Tibial artery (tissue), 4 donors: ENCODE measurements at regions not wholly inside any gene's neighbourhood (a gene's known extent, or its start where the extent isn't known, plus 50 kb on each side); places are given as distances from the start of the nearest gene placed in this dataset.

ENCODE experiments used
- DNase-seq, 2 donors: peaks; one replicate each; pipeline ENCODE4 v3.0.0-alpha.2; 2019
- H3K27ac ChIP-seq, 2 donors: fragments of 200-600 bp; sonication (generic) in 1 of 2; 1 replicate in 1 of 2; 2 replicates in 1 of 2; pipeline ENCODE4 v1.5.1; 2018 to 2019; ENCODE audit warnings: mild to moderate bottlenecking in 1 of 2
- H3K27me3 ChIP-seq, 2 donors: fragments of 200-600 bp; sonication (generic) in 1 of 2; one replicate each; pipeline versions ENCODE4 v1.5.1 to v1.6.0; 2016 to 2019
- H3K36me3 ChIP-seq, 3 donors: fragments of 200-600 bp; sonication (generic) in 2 of 3; one replicate each; pipeline ENCODE4 v1.5.1; 2016 to 2019; ENCODE audit warnings: mild to moderate bottlenecking in 2 of 3
- H3K4me1 ChIP-seq, 4 donors: fragments of 200-600 bp; sonication (generic) in 2 of 4; 1 replicate in 3 of 4; 2 replicates in 1 of 4; pipeline ENCODE4 v1.5.1; 2016 to 2019
- H3K4me3 ChIP-seq, 2 donors: fragments of 200-600 bp; sonication (generic) in 1 of 2; 1 replicate in 1 of 2; 2 replicates in 1 of 2; pipeline ENCODE4 v1.5.1; 2018 to 2019; ENCODE audit warnings: mild to moderate bottlenecking in 2 of 2
- H3K9me3 ChIP-seq, 3 donors: fragments of 200-600 bp; sonication (generic) in 1 of 3; one replicate each; pipeline ENCODE4 v1.5.1; 2016 to 2019
- CTCF ChIP-seq, 2 experiments: fragments of 200-600 bp in 1 of 2; fragments of 450-650 bp in 1 of 2; IDR thresholded peaks; one replicate each; pipeline ENCODE4 v1.5.1; 2017 to 2019; ENCODE audit warnings: antibody characterized with exemption in 2 of 2, mild to moderate bottlenecking in 1 of 2, moderate library complexity in 1 of 2
- intact Hi-C: fragments of 100-400 bp; cut with DNase I; formaldehyde crosslinking; loops from one replicate; pipeline ENCODE4 v1.15.0; 2023; ENCODE audit warnings: low total_unique reads

GRCh38 chr22:49628391-49629260 lies 199.0 kb downstream of the BRD1 start:
- Histone ChIP-seq H3K4me1 (peaks cover 0 to 10% (median 7%) of the 10 kb centered on the region in 4 donors), H3K27ac (no peak overlapping the region), H3K4me3 (no peak overlapping the region), H3K27me3 (peaks cover 0 to 49% of the 10 kb centered on the region in 2 donors), H3K9me3 (no peaks in the 10 kb centered on the region), H3K36me3 (no peaks in the 10 kb centered on the region)
- no peak for TF ChIP-seq CTCF (IDR thresholded peaks at IDR 0.05)
- intact Hi-C loops: no loop called here
- DNase-seq: peak in 1 of 2 donors; percentile 55

GRCh38 chr22:49627217-49628181 lies 200.2 kb downstream of the BRD1 start:
- Histone ChIP-seq H3K27me3 (peaks cover 0 to 49% of the 10 kb centered on the region in 2 donors), H3K36me3 (no peaks in the 10 kb centered on the region), H3K9me3 (no peaks in the 10 kb centered on the region), H3K4me1 (peaks cover 0 to 7% (median 6%) of the 10 kb centered on the region in 4 donors), H3K4me3 (no peak overlapping the region), H3K27ac (no peak overlapping the region)
- peak in 1 of 2 donors; percentile 61 for DNase-seq
- intact Hi-C loops: no loop called here
- TF ChIP-seq CTCF (IDR thresholded peaks at IDR 0.05): no peak

GRCh38 chr22:49626361-49627216 lies 201.1 kb downstream of the BRD1 start:
- Histone ChIP-seq H3K36me3 (no peaks in the 10 kb centered on the region), H3K27ac (no peak overlapping the region), H3K27me3 (peaks cover 0 to 49% of the 10 kb centered on the region in 2 donors), H3K4me3 (no peak overlapping the region), H3K9me3 (no peaks in the 10 kb centered on the region), H3K4me1 (no peaks in the 10 kb centered on the region)
- intact Hi-C loops: no loop called here
- DNase-seq: peak in 1 of 2 donors; percentile 51
- no peak for TF ChIP-seq CTCF (IDR thresholded peaks at IDR 0.05)

GRCh38 chr22:49624421-49625177 lies 203.1 kb downstream of the BRD1 start:
- Histone ChIP-seq H3K4me3 (no peak overlapping the region), H3K4me1 (no peaks in the 10 kb centered on the region), H3K27ac (no peak overlapping the region), H3K9me3 (no peaks in the 10 kb centered on the region), H3K36me3 (no peaks in the 10 kb centered on the region), H3K27me3 (peaks cover 0 to 48% of the 10 kb centered on the region in 2 donors)
- TF ChIP-seq CTCF (IDR thresholded peaks at IDR 0.05): no peak
- DNase-seq: no peak
- intact Hi-C loops: no loop called here
